GM23338 (cell line): ENCODE measurements at regions not wholly inside any gene's neighbourhood (a gene's known extent, or its start where the extent isn't known, plus 50 kb on each side); places are given as distances from the start of the nearest gene placed in this dataset.

Experiments used
- ATAC-seq: fragments of 200-7000 bp; cut with Tn5 transposase; 3 replicates; pipeline ENCODE4 v1.9.1; 2020
- DNase-seq: peaks from one replicate; pipeline ENCODE4 v3.0.0-alpha.2; 2015; ENCODE audit warnings: low spot score
- H2AFZ ChIP-seq: fragments of 200-600 bp; sonication (generic); 2 replicates; pipeline ENCODE4 v1.8.0; 2016; ENCODE audit warnings: antibody characterized with exemption, mild to moderate bottlenecking, moderate library complexity
- H3F3A ChIP-seq: fragments of 200-600 bp; sonication (generic); replicated peaks from 2 replicates; pipeline ENCODE4 v1.8.0; 2017; ENCODE audit warnings: antibody characterized with exemption, mixed run types, low read depth
- H3K27ac ChIP-seq: fragments of 200-600 bp; sonication (generic); 2 replicates; pipeline ENCODE4 v1.6.1; 2016; ENCODE audit warnings: low read depth
- H3K27me3 ChIP-seq: fragments of 200-600 bp; sonication (generic); 2 replicates; pipeline ENCODE4 v1.8.0; 2016; ENCODE audit warnings: mild to moderate bottlenecking, mixed run types, moderate library complexity; ENCODE audit not compliant: insufficient read depth
- H3K36me3 ChIP-seq: fragments of 200-600 bp; sonication (generic); 2 replicates; pipeline ENCODE4 v1.8.0; 2016; ENCODE audit warnings: mild to moderate bottlenecking; ENCODE audit not compliant: insufficient read depth
- H3K4me1 ChIP-seq: fragments of 200-600 bp; sonication (generic); 2 replicates; pipeline ENCODE4 v1.8.0; 2016; ENCODE audit warnings: mild to moderate bottlenecking, moderate library complexity; ENCODE audit not compliant: insufficient read depth
- H3K4me2 ChIP-seq: fragments of 200-600 bp; sonication (generic); 2 replicates; pipeline ENCODE4 v1.7.1; 2017; ENCODE audit warnings: mixed run types
- H3K4me3 ChIP-seq: fragments of 200-600 bp; sonication (generic); 2 replicates; pipeline ENCODE4 v1.6.1; 2016; ENCODE audit warnings: mixed run types
- H3K79me2 ChIP-seq: fragments of 200-600 bp; sonication (generic); replicated peaks from 2 replicates; pipeline ENCODE4 v1.8.0; 2017; ENCODE audit warnings: mild to moderate bottlenecking; ENCODE audit not compliant: insufficient read depth
- H3K9me2 ChIP-seq: fragments of 200-600 bp; sonication (generic); 2 replicates; pipeline ENCODE4 v1.8.0; 2017; ENCODE audit not compliant: insufficient read depth
- H4K20me1 ChIP-seq: fragments of 200-600 bp; sonication (generic); replicated peaks from 2 replicates; pipeline ENCODE4 v1.8.0; 2017; ENCODE audit warnings: mild to moderate bottlenecking; ENCODE audit not compliant: insufficient read depth
- H3K27ac Mint-ChIP-seq: 2 replicates; pipeline ENCODE4 v1.8.0; 2020; ENCODE audit warnings: inconsistent platforms, mild to moderate bottlenecking, moderate library complexity, mixed read lengths
- H3K27me3 Mint-ChIP-seq: 3 replicates; pipeline ENCODE4 v1.8.0; 2022; ENCODE audit warnings: low read depth, mild to moderate bottlenecking, moderate library complexity, mixed read lengths, inconsistent platforms; ENCODE audit not compliant: insufficient read depth, poor library complexity
- H3K36me3 Mint-ChIP-seq: 3 replicates; pipeline ENCODE4 v1.8.0; 2021; ENCODE audit warnings: low read depth, mild to moderate bottlenecking, inconsistent platforms, moderate library complexity, mixed read lengths
- H3K4me1 Mint-ChIP-seq: 3 replicates; pipeline ENCODE4 v1.8.0; 2020; ENCODE audit warnings: mild to moderate bottlenecking, inconsistent platforms, mixed read lengths
- H3K4me3 Mint-ChIP-seq: 3 replicates; pipeline ENCODE4 v1.8.0; 2021; ENCODE audit warnings: moderate library complexity, mild to moderate bottlenecking, inconsistent platforms, mixed read lengths
- H3K9me3 Mint-ChIP-seq: 3 replicates; pipeline ENCODE4 v1.8.0; 2020; ENCODE audit warnings: moderate library complexity, mild to moderate bottlenecking, inconsistent platforms, mixed read lengths
- CREB1 ChIP-seq: fragments of 250-450 bp; sonication (Bioruptor Pico); IDR thresholded peaks from 2 replicates; pipeline ENCODE4 v1.5.0; 2020; ENCODE audit warnings: low read depth, mild to moderate bottlenecking, moderate library complexity
- EZH2 ChIP-seq: fragments of 200-600 bp; sonication (generic); IDR thresholded peaks from one replicate; pipeline ENCODE4 v1.8.0; 2017; ENCODE audit warnings: antibody characterized with exemption, mild to moderate bottlenecking, low read depth; ENCODE audit not compliant: unreplicated experiment
- NANOG ChIP-seq: IDR thresholded peaks from 2 replicates; pipeline ENCODE4 v1.6.1; 2016; ENCODE audit warnings: antibody characterized with exemption, borderline replicate concordance
- POLR2AphosphoS5 ChIP-seq: IDR thresholded peaks from 2 replicates; pipeline ENCODE4 v1.6.1; 2016; ENCODE audit warnings: antibody characterized with exemption, low read depth
- STAT1 ChIP-seq: IDR thresholded peaks from one replicate; pipeline ENCODE4 v1.6.1; 2016; ENCODE audit warnings: antibody characterized with exemption; ENCODE audit not compliant: unreplicated experiment
- ZNF114 ChIP-seq: fragments of 250-450 bp; sonication (Bioruptor Pico); IDR thresholded peaks from 2 replicates; pipeline ENCODE4 v1.5.0; 2020; ENCODE audit warnings: mild to moderate bottlenecking, moderate library complexity
- TF ChIP-seq, protein P1 (sequence below): IDR thresholded peaks from 2 replicates; pipeline ENCODE4 v1.6.1; 2016; ENCODE audit warnings: antibody characterized with exemption
- TF ChIP-seq, protein P2 (sequence below): IDR thresholded peaks from one replicate; pipeline ENCODE4 v1.6.1; 2018; ENCODE audit warnings: antibody characterized with exemption; ENCODE audit not compliant: unreplicated experiment

DNA sequence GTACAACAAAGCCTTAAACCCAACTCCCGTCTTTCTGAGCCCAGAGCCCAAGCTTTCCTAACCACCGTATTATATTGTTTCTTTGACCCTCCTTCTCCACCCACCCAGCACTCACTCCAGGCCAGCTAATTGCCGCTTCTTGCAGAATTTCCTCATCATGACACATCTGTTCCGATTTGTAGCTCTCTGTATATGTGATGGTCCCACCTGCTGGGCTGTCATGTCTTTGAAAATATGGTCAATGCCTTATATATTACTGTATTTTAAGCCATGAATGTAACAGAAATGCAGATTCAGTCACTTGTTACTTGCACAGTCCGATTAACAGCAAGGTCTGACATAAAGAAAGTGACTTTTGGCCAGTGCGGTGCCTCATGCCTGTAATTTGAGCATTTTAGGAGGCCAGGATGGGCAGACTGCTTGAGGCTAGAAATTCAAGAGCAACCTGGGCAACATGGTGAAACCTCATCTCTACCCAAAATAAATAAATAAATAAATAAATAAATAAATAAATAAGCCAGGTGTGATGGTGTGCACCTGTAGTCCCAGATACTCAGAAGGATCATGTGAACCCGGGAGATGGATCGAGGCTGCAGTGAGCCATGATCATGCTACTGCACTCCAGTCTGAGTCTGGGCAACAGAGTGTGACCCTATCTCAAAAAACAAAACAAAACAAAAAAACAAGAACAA lies 359.8 kb downstream of the ATP23 start:
- TF ChIP-seq, protein P1, sequence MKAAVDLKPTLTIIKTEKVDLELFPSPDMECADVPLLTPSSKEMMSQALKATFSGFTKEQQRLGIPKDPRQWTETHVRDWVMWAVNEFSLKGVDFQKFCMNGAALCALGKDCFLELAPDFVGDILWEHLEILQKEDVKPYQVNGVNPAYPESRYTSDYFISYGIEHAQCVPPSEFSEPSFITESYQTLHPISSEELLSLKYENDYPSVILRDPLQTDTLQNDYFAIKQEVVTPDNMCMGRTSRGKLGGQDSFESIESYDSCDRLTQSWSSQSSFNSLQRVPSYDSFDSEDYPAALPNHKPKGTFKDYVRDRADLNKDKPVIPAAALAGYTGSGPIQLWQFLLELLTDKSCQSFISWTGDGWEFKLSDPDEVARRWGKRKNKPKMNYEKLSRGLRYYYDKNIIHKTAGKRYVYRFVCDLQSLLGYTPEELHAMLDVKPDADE: no peak
- no peak for TF ChIP-seq EZH2
- no peak for TF ChIP-seq POLR2AphosphoS5
- no peak for TF ChIP-seq ZNF114 (CRISPR knock-in tag)
- no peak for TF ChIP-seq CREB1 (CRISPR knock-in tag)
- TF ChIP-seq STAT1: no peak
- Histone ChIP-seq H3F3A (no peaks in the 10 kb centered on the region), H3K4me1 (peaks cover 9% of the 10 kb centered on the region; the same call in 1 of the 2 replicates), H3K36me3 (no peaks in the 10 kb centered on the region), H4K20me1 (no peaks in the 10 kb centered on the region), H3K4me3 (no peak overlapping the region), H3K79me2 (no peaks in the 10 kb centered on the region), H2AFZ (no peak overlapping the region), H3K27me3 (no peaks in the 10 kb centered on the region), H3K4me2 (no peak overlapping the region), H3K27ac (no peak overlapping the region), H3K9me2 (no peaks in the 10 kb centered on the region)
- DNase-seq (no peak), ATAC-seq (no peak)
- Mint-ChIP-seq H3K4me1 (peaks cover 15% of the 10 kb centered on the region; the same call in 2 of the 3 replicates), H3K36me3 (no peaks in the 10 kb centered on the region), H3K4me3 (no peak overlapping the region), H3K27ac (no peak overlapping the region), H3K27me3 (no peaks in the 10 kb centered on the region), H3K9me3 (no peaks in the 10 kb centered on the region)

DNA sequence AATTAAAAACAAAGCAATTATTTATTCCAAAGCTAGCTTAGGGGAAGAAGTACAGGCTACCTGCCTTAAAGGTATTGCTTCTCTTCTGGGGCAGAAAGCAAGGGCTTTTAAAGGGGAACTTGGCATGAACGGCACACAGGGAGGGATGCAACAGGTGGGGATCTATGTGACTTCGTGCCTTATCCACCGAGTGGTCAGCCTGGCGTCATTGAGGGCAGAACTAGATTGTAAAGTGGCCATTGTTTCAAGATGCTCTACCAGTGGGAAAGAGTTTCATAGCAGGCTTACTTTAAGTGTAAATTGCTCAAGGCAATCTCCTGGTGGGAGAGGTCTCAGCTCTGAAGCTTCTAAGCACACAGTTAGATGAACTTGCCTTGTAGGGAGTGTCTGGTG lies 360.4 kb downstream of the ATP23 start:
- Mint-ChIP-seq H3K9me3 (no peaks in the 10 kb centered on the region), H3K4me3 (no peak overlapping the region), H3K27me3 (no peaks in the 10 kb centered on the region), H3K4me1 (peaks cover 9% of the 10 kb centered on the region; the same call in 2 of the 3 replicates), H3K27ac (no peak overlapping the region), H3K36me3 (no peaks in the 10 kb centered on the region)
- TF ChIP-seq, protein P2, sequence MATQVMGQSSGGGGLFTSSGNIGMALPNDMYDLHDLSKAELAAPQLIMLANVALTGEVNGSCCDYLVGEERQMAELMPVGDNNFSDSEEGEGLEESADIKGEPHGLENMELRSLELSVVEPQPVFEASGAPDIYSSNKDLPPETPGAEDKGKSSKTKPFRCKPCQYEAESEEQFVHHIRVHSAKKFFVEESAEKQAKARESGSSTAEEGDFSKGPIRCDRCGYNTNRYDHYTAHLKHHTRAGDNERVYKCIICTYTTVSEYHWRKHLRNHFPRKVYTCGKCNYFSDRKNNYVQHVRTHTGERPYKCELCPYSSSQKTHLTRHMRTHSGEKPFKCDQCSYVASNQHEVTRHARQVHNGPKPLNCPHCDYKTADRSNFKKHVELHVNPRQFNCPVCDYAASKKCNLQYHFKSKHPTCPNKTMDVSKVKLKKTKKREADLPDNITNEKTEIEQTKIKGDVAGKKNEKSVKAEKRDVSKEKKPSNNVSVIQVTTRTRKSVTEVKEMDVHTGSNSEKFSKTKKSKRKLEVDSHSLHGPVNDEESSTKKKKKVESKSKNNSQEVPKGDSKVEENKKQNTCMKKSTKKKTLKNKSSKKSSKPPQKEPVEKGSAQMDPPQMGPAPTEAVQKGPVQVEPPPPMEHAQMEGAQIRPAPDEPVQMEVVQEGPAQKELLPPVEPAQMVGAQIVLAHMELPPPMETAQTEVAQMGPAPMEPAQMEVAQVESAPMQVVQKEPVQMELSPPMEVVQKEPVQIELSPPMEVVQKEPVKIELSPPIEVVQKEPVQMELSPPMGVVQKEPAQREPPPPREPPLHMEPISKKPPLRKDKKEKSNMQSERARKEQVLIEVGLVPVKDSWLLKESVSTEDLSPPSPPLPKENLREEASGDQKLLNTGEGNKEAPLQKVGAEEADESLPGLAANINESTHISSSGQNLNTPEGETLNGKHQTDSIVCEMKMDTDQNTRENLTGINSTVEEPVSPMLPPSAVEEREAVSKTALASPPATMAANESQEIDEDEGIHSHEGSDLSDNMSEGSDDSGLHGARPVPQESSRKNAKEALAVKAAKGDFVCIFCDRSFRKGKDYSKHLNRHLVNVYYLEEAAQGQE: no peak
- TF ChIP-seq POLR2AphosphoS5 (no peak), NANOG (no peak)
- Histone ChIP-seq H3K79me2 (no peaks in the 10 kb centered on the region), H4K20me1 (no peaks in the 10 kb centered on the region), H3K4me2 (no peak overlapping the region), H3K9me2 (no peaks in the 10 kb centered on the region), H3K27me3 (no peaks in the 10 kb centered on the region), H3F3A (no peaks in the 10 kb centered on the region), H3K27ac (no peak overlapping the region), H3K4me3 (no peak overlapping the region), H3K4me1 (0 out of 2 replicates have a peak, but pooled peaks cover 4% of the 10 kb centered on the region), H2AFZ (no peak overlapping the region), H3K36me3 (no peaks in the 10 kb centered on the region)
- DNase-seq (no peak), ATAC-seq (no peak)
